Mammary epithelial cell (primary cell): ENCODE measurements at regions not wholly inside any gene's neighbourhood (a gene's known extent, or its start where the extent isn't known, plus 50 kb on each side); places are given as distances from the start of the nearest gene placed in this dataset.

Source experiments
- EZH2 ChIP-seq: IDR thresholded peaks from 2 replicates; pipeline ENCODE4 v1.6.1; 2012; ENCODE audit warnings: low read length, inconsistent platforms, borderline replicate concordance
- TF ChIP-seq, protein P1 (sequence below), 2 donors: IDR thresholded peaks in 1 of 2; conservative IDR thresholded peaks in 1 of 2; 2 replicates each; pipeline ENCODE4 v1.5.1; 2011 to 2012; ENCODE audit warnings: inconsistent platforms in 2 of 2, low read length in 2 of 2, mild to moderate bottlenecking in 2 of 2, control low read depth in 1 of 2, low read depth in 1 of 2; ENCODE audit not compliant: insufficient read depth in 1 of 2; ENCODE audit errors: extremely low read depth in 1 of 2

DNA sequence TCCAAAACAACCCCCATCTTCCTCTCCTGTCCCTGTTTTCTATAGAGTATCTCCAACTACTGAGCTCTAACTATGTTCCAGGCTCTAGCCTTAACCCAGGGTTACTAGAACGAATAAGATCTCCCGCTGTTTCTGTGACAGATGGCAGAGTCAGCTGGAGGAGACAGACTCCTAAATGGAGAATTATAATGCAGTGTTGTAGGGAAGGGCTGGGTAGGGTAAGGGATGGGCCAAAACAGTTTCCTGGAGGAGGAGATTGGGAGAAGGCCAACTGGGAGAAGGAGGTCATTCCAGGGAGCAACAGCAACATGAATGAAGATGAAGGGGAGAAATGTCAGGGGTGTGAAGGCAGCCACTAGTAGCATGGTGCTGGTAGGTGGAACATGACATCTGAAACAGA is 73.4 kb upstream of the ANO4 start:
- TF ChIP-seq EZH2: no peak
- TF ChIP-seq, protein P1, sequence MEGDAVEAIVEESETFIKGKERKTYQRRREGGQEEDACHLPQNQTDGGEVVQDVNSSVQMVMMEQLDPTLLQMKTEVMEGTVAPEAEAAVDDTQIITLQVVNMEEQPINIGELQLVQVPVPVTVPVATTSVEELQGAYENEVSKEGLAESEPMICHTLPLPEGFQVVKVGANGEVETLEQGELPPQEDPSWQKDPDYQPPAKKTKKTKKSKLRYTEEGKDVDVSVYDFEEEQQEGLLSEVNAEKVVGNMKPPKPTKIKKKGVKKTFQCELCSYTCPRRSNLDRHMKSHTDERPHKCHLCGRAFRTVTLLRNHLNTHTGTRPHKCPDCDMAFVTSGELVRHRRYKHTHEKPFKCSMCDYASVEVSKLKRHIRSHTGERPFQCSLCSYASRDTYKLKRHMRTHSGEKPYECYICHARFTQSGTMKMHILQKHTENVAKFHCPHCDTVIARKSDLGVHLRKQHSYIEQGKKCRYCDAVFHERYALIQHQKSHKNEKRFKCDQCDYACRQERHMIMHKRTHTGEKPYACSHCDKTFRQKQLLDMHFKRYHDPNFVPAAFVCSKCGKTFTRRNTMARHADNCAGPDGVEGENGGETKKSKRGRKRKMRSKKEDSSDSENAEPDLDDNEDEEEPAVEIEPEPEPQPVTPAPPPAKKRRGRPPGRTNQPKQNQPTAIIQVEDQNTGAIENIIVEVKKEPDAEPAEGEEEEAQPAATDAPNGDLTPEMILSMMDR (conservative IDR thresholded peaks at IDR 0.05 in 1 of 2, IDR thresholded peaks at IDR 0.05 in 1 of 2; ENCODE audit: extremely low read depth in 1 of 2, insufficient read depth in 1 of 2, low read depth in 1 of 2, low read length in 2 of 2): no peak
